GM18511 (cell line): ENCODE measurements at regions not wholly inside any gene's neighbourhood (a gene's known extent, or its start where the extent isn't known, plus 50 kb on each side); places are given as distances from the start of the nearest gene placed in this dataset.

Experiments used
- ATAC-seq: cut with Tn5 transposase; IDR thresholded peaks from one replicate; pipeline ENCODE4 v1.9.1; 2021; ENCODE audit warnings: mild to moderate bottlenecking, moderate library complexity; ENCODE audit not compliant: unreplicated experiment

DNA sequence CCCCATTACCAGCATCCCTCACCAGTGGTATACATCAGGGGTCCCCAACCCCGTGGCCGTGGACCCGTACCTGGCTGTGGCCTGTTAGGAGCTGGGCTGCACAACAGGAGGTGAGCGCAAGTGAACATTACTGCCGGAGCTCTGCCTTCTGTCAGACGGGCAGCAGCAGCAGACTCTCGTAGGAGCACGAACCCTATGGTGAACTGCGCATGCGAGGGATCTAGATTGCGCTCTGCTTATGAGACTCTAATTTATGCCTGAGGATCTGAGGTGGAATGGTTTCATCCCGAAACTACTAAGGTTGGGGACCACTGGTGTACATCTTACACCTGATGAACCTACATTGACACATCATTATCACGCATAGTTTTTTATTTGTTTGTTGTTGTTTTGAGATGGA, 52.8 kb upstream of the DHX15 start:
- no peak for ATAC-seq

DNA sequence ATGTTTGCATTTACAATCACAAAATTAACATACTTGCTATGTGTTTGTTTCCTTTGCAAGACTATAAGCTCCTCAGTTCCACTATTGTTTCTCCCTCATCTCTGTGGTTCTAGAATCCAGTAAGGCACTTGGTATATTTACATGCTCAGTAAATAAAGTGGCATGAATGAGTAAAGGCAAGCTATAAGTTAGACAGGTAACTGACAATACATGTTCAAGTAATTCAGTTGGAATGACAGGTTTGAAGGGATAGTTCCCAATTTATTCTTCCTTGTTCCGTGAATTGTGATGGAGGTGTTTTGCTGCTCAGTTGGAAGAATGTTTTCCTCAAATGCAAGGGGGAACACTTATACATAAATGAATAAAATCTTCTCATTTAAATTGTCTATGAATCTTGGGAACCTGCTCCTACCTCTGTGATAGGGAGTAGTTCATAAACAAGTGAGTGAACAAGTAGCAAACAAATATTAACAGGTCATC, 54.1 kb upstream of the DHX15 start:
- no peak for ATAC-seq

- ATAC-seq, result no peak
Observed at GRCh38 chr4:24639714-24640113, 55.4 kb upstream of the DHX15 start.

DNA sequence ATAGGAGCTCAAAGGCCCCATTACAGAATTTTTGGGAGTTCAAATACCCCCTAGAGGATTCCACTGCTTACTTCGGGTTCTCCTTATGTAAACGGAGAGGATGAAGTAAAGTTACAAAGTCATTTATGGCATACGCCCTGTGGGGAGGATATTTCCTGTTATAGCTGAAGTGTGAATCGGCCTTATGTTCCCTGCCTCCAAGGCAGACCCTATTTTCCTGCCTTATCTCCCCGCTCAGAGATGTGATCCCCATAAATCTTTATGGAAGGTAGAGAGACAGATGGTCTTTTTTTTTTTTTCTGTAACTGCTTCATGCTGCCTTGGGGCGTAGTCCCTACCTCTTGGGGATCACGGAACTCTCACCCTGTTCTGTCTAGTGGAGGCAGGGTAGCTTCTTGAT, 56.0 kb upstream of the DHX15 start:
- ATAC-seq, result no peak

- ATAC-seq, result peak; percentile 85
Observed at GRCh38 chr4:24642981-24643547, 58.7 kb upstream of the DHX15 start.

DNA sequence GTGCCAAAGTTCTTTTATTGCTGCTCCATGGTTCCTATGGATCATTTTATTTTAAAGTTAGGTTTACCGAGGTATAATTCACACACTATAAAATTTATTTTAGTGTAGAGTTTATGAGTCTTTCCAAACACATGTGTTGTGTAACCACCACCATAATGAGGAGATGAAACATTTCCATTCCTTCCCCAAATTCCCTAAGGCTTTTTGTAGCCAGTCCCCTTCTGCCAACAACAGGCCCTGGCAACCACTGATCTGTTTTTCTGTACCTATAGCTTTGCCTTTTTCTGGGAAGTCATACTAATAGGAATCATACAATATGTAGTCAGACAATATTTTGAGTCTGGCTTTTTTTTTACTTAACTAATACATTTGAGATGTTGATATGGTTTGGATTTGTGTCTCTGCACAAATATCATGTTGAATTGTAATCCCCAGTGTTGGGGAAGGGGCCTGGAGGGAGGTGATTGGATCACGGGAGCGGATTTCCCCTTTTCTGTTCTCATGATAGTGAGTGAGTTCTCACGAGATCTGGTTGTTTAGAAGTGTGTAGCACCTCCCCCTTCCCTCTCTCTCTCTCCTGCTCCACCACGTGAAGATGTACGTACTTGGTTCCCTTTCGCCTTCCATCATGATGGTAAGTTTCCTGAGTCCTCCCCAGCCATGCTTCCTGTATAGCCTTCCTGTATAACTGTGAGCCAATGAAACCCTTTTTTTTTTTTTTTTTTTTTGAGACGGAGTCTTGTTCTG, 59.6 kb upstream of the DHX15 start:
- no peak for ATAC-seq

- no peak for ATAC-seq
Observed at GRCh38 chr4:24644983-24645764, 60.8 kb upstream of the DHX15 start.

DNA sequence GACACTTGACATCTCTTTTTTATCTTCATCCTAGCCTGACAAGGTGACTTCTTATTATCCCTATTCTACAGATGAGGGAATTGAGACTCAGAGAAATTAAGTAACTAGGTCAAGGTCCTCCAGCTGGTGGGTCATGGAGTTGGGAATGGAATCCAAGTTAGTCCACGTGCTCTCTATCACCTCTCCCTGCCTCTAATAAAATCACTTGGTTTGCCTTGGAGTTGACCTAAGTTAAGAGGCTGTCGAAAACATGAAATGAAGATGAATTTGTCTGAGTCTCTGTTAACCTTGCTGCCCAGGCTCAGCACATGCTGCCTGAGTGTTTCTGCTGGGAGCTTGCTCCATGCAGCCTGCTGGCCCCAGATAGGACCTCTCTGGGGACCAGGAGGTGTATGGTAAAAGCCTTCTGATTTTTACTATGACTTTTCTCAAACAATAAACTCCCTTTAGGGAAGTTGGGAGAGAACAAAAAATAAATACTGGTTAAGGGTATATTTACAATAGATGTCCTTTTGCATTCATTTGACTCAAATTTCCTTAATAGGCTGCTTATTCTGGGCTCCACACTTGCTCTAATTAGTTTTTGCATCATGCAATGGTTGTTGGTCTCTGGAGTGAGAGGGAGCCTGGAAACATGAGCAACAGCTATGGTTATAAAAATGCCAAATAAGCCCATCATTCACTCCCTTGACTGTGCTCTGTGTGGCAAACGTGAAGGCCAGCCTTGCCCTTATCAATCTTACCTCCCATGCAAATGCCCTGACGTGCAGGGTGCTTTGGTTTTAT, 61.6 kb upstream of the DHX15 start:
- ATAC-seq, result no peak

GRCh38 chr4:24646798-24647460, 62.6 kb upstream of the DHX15 start:
- ATAC-seq, result no peak

- no peak for ATAC-seq
Observed at GRCh38 chr4:24650849-24651640, 66.7 kb upstream of the DHX15 start.

GRCh38 chr4:24655326-24655725, 71.0 kb upstream of the DHX15 start:
- ATAC-seq, result no peak

GRCh38 chr4:24655971-24656370, 71.6 kb upstream of the DHX15 start:
- no peak for ATAC-seq

DNA sequence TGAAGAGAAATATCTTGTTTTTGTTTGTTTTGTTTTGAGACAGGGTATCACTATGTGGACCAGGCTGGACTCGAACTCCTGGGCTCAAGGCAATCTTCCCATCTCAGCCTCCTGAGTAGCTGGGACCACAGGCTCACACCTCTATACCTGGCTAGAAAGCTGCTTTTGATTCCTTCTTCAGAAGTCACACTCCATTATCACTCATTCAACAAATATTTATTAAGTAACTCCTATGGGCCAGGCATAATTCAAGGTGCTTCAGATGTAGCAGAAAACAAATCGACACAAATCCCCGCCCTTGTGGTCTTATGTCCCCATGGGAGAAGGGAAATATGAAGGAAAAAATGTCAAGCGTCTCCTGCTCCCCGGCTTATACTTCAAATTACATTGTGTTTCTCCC, 72.6 kb upstream of the DHX15 start:
- ATAC-seq, result no peak

- peak; percentile 99 for ATAC-seq
Observed at GRCh38 chr4:24657768-24658617, 73.6 kb upstream of the DHX15 start.

GRCh38 chr4:24659241-24659961, 75.0 kb upstream of the DHX15 start:
- no peak for ATAC-seq

DNA sequence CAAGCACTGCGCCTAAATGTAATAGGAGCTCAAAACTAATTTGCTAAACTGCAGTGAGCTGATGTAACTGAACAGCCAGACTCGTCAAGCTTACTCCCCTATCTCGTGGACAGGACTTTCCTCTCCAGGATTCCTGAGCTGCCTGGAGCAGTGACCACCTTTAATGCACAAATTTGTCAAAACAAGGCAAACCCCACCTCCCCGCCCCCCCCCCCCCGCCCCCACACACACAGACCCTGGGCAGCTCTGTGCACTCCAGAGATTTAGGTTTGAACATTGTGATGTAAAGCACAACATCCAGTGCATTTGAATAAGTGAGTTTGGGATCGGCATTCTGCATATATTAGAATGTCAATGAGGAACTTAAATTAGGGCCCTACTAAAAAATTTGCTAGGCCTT, 77.7 kb upstream of the DHX15 start:
- ATAC-seq, result no peak

GRCh38 chr4:24662542-24662941, 78.2 kb upstream of the DHX15 start:
- ATAC-seq, result no peak

GRCh38 chr4:24664956-24665355, 80.6 kb upstream of the DHX15 start:
- no peak for ATAC-seq
